Fibroblast of villous mesenchyme (primary cell): ENCODE measurements at regions not wholly inside any gene's neighbourhood (a gene's known extent, or its start where the extent isn't known, plus 50 kb on each side); places are given as distances from the start of the nearest gene placed in this dataset.
A peak's percentile ranks its signal among the peaks of the same experiment; 100 is the strongest.

Experiments
- DNase-seq: peaks from one replicate; pipeline ENCODE4 v3.0.0-alpha.2; 2010; ENCODE audit warnings: low read depth
- H3K4me3 ChIP-seq: 2 replicates; pipeline ENCODE4 v1.5.1; 2011; ENCODE audit warnings: low read depth, mild to moderate bottlenecking, low read length
- TF ChIP-seq, protein P1 (sequence below): IDR thresholded peaks from 2 replicates; pipeline ENCODE4 v1.5.1; 2012; ENCODE audit warnings: low read depth, mild to moderate bottlenecking, low read length; ENCODE audit not compliant: insufficient read depth

- TF ChIP-seq, protein P1, sequence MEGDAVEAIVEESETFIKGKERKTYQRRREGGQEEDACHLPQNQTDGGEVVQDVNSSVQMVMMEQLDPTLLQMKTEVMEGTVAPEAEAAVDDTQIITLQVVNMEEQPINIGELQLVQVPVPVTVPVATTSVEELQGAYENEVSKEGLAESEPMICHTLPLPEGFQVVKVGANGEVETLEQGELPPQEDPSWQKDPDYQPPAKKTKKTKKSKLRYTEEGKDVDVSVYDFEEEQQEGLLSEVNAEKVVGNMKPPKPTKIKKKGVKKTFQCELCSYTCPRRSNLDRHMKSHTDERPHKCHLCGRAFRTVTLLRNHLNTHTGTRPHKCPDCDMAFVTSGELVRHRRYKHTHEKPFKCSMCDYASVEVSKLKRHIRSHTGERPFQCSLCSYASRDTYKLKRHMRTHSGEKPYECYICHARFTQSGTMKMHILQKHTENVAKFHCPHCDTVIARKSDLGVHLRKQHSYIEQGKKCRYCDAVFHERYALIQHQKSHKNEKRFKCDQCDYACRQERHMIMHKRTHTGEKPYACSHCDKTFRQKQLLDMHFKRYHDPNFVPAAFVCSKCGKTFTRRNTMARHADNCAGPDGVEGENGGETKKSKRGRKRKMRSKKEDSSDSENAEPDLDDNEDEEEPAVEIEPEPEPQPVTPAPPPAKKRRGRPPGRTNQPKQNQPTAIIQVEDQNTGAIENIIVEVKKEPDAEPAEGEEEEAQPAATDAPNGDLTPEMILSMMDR, result no peak
- no peak for DNase-seq
These were observed 556.1 kb downstream of the TYW1 start for GRCh38 chr7:67552738-67553137.

DNA sequence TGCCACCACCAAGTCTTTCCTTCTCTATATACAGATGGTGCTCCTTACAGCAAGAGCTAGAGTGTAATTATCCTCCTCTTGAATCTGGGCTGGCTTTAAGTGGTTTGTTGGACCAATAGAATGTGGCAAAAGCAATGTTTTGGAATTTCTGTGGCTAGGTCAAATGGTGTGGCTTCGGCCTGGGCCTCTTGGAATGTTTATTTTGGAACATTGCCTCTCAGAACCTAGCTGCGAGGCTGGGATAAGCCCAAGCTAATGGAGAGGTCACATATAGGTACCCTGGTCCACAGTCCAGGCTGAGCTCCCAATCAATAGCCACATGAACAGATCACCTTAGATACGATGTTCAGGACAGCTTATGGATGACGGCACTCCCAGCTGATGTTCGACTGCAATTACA lies 556.7 kb downstream of the TYW1 start:
- H3K4me3 ChIP-seq, result no peak overlapping the region
- TF ChIP-seq, protein P1, result no peak
- DNase-seq, result no peak

More at GRCh38 chr7:67552738-67553137, 556.1 kb downstream of the TYW1 start:
- H3K4me3 ChIP-seq, result no peak overlapping the region

GRCh38 chr7:67554986-67555385 lies 558.4 kb downstream of the TYW1 start:
- no peak for DNase-seq
- no peak overlapping the region for H3K4me3 ChIP-seq
- TF ChIP-seq, protein P1, result no peak

- TF ChIP-seq, protein P1, result no peak
- peak; percentile 6 for DNase-seq
- no peak overlapping the region for H3K4me3 ChIP-seq
These were observed 568.3 kb downstream of the TYW1 start for GRCh38 chr7:67564959-67565358.

DNA sequence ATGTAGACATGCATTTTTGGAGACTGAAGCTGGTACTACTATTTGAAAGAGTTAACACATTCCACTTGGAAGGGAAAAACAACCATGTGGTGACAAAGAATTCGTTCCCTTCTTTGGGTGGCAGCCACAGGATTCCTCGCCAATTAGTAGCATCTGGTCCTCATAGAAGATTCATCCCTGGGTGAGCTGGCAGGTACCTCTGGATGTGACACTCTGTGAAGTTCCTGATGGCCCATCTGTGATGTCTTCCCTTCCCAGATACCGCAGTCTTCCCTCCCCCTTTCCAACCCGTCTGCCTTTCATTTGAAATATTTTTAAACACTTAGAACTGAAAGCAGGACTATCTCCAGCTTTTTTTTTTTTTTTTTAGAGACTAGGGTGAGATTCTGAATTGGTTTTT lies 569.5 kb downstream of the TYW1 start:
- H3K4me3 ChIP-seq, result no peak overlapping the region
- TF ChIP-seq, protein P1, result no peak
- DNase-seq, result no peak

DNA sequence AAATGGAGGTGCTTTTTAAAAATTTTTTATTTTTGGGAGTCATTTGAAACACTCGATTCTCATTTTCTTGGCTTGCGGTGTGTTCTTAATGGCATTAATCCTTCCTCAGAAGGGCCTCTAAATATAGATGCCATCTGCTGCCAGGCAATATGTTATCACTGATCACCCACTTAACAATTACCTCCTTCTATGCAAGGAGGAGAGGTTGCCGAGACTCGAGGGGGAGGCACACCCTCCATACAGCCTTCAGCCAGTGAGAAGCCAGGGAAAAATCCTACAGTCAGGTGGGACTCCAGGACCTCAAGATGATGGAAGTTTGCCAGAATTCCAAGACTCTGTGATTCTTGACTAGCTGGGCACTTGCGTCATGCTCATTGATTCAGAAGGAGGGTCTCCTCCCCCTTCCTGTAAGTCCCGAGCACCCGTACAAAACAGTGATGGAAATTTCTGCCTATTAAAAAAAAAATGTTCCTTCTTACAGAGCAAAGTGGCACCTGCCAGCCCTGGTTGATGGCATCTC lies 574.5 kb downstream of the TYW1 start:
- no peak for DNase-seq
- TF ChIP-seq, protein P1, result no peak
- H3K4me3 ChIP-seq, result no peak overlapping the region

DNA sequence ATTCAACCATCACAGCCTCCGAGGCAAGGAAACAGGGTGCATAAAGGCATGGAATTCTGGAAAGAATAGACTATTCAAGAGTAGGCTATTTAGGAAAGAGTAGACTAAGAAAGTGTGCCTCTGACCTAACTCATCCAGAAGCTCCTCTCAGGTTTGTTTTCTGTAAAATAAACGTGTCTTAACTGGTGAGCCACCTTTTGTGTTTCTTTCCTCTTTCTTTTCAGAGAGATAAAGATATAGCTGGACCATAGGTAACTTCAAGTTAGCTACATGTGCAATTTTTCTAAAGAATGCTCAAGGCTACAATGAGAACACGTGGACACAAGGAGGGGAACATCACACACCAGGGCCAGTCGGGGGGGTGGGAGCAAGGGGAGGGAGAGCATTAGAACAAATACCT lies 577.0 kb downstream of the TYW1 start:
- no peak for DNase-seq
- TF ChIP-seq, protein P1, result no peak
- no peak overlapping the region for H3K4me3 ChIP-seq
